SK-N-MC (cell line): ENCODE measurements at regions not wholly inside any gene's neighbourhood (a gene's known extent, or its start where the extent isn't known, plus 50 kb on each side); places are given as distances from the start of the nearest gene placed in this dataset.

Experiments used
- FOXP2 ChIP-seq: optimal IDR thresholded peaks from 2 replicates; pipeline ENCODE3; 2011; ENCODE audit warnings: mild to moderate bottlenecking, moderate library complexity; ENCODE audit not compliant: insufficient read depth; ENCODE audit errors: extremely low read length, control extremely low read depth
- POLR2AphosphoS5 ChIP-seq: IDR thresholded peaks from 2 replicates; pipeline ENCODE4 v1.6.1; 2012; ENCODE audit warnings: mild to moderate bottlenecking, low read depth, low read length, borderline replicate concordance

DNA sequence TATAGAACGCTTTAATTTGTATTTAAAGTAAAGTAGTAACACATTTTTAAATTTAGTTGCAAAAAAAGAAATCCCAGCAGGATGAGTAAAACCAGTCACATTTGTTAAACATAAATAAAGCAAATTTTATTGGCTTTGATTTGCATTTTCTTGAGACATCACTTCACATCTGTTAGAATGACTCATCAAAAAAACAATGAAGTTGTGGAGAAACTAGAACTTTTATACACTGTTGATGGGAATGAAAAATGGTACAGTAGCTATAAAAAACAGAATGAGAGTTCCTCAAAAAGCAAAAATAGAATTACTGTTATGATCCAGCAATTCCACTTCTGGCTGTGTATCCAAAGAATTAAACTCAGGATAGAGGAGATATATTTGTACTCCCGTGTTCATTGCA is 454.0 kb upstream of the KLHL4 start:
- TF ChIP-seq FOXP2: no peak
- no peak for TF ChIP-seq POLR2AphosphoS5
